ENCODE measurements at regions not wholly inside any gene's neighbourhood (a gene's known extent, or its start where the extent isn't known, plus 50 kb on each side); places are given as distances from the start of the nearest gene placed in this dataset.

DNA sequence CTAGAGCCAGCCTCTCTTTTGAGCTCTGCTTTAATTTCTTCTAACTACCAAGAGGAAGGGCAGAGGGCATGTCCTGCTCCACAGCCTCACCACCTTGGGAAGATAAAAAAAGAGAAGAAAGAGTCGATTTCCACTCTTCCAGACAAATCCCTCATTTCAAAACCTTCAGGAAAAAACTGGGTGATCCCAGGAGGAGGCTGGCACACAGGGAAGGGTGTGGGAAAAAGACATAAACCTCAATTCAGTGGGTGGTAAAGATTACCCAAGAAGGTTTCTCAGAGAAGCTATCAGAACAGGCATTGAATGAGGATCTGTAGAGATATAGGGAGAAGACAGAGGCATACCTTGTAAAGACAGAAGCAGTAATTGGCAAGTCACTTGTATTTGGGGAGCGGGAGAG, 79.9 kb upstream of the CRHR1 start:
- TF ChIP-seq EZH2 (IDR thresholded peaks at IDR 0.05; ENCODE audit: borderline replicate concordance, low read depth, low read length, severe bottlenecking), result no peak
- TF ChIP-seq, protein P1, sequence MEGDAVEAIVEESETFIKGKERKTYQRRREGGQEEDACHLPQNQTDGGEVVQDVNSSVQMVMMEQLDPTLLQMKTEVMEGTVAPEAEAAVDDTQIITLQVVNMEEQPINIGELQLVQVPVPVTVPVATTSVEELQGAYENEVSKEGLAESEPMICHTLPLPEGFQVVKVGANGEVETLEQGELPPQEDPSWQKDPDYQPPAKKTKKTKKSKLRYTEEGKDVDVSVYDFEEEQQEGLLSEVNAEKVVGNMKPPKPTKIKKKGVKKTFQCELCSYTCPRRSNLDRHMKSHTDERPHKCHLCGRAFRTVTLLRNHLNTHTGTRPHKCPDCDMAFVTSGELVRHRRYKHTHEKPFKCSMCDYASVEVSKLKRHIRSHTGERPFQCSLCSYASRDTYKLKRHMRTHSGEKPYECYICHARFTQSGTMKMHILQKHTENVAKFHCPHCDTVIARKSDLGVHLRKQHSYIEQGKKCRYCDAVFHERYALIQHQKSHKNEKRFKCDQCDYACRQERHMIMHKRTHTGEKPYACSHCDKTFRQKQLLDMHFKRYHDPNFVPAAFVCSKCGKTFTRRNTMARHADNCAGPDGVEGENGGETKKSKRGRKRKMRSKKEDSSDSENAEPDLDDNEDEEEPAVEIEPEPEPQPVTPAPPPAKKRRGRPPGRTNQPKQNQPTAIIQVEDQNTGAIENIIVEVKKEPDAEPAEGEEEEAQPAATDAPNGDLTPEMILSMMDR (IDR thresholded peaks at IDR 0.05; ENCODE audit: extremely low read depth in 1 of 2, insufficient read depth in 1 of 2, low read depth in 1 of 2, low read length in 2 of 2), result no peak
